Prostate gland (tissue), 2 donors: ENCODE measurements at regions not wholly inside any gene's neighbourhood (a gene's known extent, or its start where the extent isn't known, plus 50 kb on each side); places are given as distances from the start of the nearest gene placed in this dataset.
"Not testable (repeated sequence)": the region's sequence is repeated elsewhere in the genome, so short reads cannot be mapped to it uniquely, and the experiment has no call there.

Source experiments
- DNase-seq: peaks from one replicate; pipeline ENCODE4 v3.0.0-alpha.2; 2019; ENCODE audit warnings: low spot score
- H3K27ac ChIP-seq, 2 donors: fragments of 200-600 bp; sonication (generic); 2 replicates each; pipeline ENCODE4 v1.5.1; 2017 to 2019
- H3K27me3 ChIP-seq: fragments of 200-600 bp; sonication (generic); replicated peaks from 2 replicates; pipeline ENCODE4 v1.5.1; 2019; ENCODE audit not compliant: insufficient read depth
- H3K36me3 ChIP-seq, 2 donors: fragments of 200-600 bp; sonication (generic); 1 replicate in 1 of 2; 2 replicates in 1 of 2; pipeline versions ENCODE4 v1.5.1 to v1.8.1; 2017 to 2019
- H3K4me1 ChIP-seq: fragments of 200-600 bp; sonication (generic); replicated peaks from 2 replicates; pipeline ENCODE4 v1.5.1; 2019
- H3K4me3 ChIP-seq, 2 donors: fragments of 200-600 bp; sonication (generic); 2 replicates each; pipeline ENCODE4 v1.5.1; 2017 to 2019
- H3K9me3 ChIP-seq: fragments of 200-600 bp; sonication (generic); 2 replicates; pipeline ENCODE4 v1.5.1; 2017
- POLR2A ChIP-seq: fragments of 450-650 bp; IDR thresholded peaks from one replicate; pipeline ENCODE4 v1.6.1; 2016; ENCODE audit warnings: antibody characterized with exemption, mild to moderate bottlenecking
- POLR2AphosphoS5 ChIP-seq: sonication (generic); formaldehyde crosslinking; IDR thresholded peaks from one replicate; pipeline ENCODE4 v1.6.1; 2017; ENCODE audit warnings: antibody characterized with exemption
- WGBS: methylation state at CpG from one replicate; pipeline ENCODE4 v1.1.5; 2018; 5-methylcytosine and 5-hydroxymethylcytosine counted together
- intact Hi-C: fragments of 100-400 bp; cut with DNase I; formaldehyde crosslinking; loops from one replicate; pipeline ENCODE4 v1.14.2; 2022
- TF ChIP-seq, protein P1 (sequence below), 4 experiments: fragments of 200-600 bp in 2 of 4; fragments of 450-650 bp in 2 of 4; sonication (generic) in 2 of 4; IDR thresholded peaks; 1 replicate in 3 of 4; 2 replicates in 1 of 4; pipeline ENCODE4 v1.5.1; 2016 to 2019; ENCODE audit warnings: antibody characterized with exemption in 4 of 4, mild to moderate bottlenecking in 2 of 4, moderate library complexity in 2 of 4

DNA sequence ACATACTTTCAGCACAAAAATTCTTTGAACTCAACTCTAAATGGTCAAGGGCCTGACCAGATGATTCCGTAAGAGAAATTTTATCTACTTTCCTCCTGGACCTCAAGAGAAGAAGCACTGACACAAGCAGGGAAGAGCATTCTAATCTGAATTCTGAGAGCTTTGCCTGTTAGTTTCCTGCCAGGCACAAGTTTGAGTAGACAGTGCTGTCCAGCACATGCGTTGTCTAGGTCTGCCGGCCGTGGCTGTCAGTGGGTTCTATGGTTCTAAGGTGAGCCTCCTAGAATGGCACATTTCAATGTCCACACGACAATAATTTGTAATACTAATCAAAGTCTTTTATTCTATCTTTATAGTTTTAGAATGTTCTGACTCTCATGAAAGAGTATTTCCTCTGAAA lies 91.9 kb downstream of the RFPL4B start:
- H3K4me3 ChIP-seq, result no peak overlapping the region
- H3K27ac ChIP-seq, result no peak overlapping the region
- TF ChIP-seq, protein P1, sequence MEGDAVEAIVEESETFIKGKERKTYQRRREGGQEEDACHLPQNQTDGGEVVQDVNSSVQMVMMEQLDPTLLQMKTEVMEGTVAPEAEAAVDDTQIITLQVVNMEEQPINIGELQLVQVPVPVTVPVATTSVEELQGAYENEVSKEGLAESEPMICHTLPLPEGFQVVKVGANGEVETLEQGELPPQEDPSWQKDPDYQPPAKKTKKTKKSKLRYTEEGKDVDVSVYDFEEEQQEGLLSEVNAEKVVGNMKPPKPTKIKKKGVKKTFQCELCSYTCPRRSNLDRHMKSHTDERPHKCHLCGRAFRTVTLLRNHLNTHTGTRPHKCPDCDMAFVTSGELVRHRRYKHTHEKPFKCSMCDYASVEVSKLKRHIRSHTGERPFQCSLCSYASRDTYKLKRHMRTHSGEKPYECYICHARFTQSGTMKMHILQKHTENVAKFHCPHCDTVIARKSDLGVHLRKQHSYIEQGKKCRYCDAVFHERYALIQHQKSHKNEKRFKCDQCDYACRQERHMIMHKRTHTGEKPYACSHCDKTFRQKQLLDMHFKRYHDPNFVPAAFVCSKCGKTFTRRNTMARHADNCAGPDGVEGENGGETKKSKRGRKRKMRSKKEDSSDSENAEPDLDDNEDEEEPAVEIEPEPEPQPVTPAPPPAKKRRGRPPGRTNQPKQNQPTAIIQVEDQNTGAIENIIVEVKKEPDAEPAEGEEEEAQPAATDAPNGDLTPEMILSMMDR (IDR thresholded peaks at IDR 0.05), result no peak
- TF ChIP-seq POLR2A (no peak), POLR2AphosphoS5 (no peak)
- H3K4me1 ChIP-seq, result no peaks in the 10 kb centered on the region
- H3K27me3 ChIP-seq, result no peaks in the 10 kb centered on the region
- 80% methylated on average over 5 of the region's 5 CpGs for WGBS
- no peaks in the 10 kb centered on the region for H3K36me3 ChIP-seq
- H3K9me3 ChIP-seq, result no peaks in the 10 kb centered on the region
- no peak for DNase-seq
- intact Hi-C loops, result no loop called here

DNA sequence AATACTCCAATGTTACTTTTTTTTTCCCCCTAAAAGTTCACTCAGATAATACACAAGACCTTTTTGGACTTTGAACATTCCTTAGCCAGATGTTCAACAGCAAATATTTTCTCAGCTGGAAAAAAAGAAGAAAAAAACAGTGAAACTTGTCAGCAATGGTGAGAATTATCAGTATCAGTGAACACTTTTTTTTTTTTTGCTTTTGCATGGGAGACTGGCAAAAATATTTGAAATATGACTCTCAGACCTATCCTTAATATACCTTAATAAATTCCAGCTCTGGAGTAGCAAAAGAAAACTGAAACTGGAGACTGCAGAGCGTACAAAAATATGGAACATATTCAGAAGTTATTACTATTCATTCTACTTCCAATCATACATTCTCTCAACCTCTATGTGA lies 92.3 kb downstream of the RFPL4B start:
- Histone ChIP-seq H3K4me1 (no peaks in the 10 kb centered on the region), H3K9me3 (no peaks in the 10 kb centered on the region), H3K4me3 (no peak overlapping the region), H3K27me3 (no peaks in the 10 kb centered on the region), H3K27ac (no peak overlapping the region), H3K36me3 (no peaks in the 10 kb centered on the region)
- DNase-seq, result no peak
- intact Hi-C loops, result no loop called here
- TF ChIP-seq POLR2A (no peak), POLR2AphosphoS5 (no peak)
- TF ChIP-seq, protein P1 (IDR thresholded peaks at IDR 0.05), result no peak
- WGBS, result 65% methylated on average over 1 of the region's 1 CpG

DNA sequence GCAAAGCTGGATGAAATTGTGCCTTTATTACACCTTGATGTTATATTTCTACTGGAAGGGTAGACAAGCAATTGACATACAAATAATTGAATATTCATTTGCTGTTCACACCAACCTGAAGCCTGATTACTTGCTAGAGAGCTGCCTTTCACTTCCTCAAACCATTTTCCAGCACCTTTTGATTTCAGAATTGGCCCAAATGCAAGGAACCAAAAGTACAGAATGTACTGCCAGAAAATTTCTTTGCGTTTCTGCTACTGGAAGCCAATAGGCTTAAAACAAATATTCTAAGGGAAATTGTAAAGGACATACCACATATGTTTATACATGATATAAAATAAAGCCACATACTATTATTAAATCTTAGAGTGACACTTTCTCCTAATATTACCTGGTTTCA lies 94.5 kb downstream of the RFPL4B start:
- Histone ChIP-seq H3K9me3 (no peaks in the 10 kb centered on the region), H3K4me1 (no peaks in the 10 kb centered on the region), H3K4me3 (no peak overlapping the region), H3K36me3 (no peaks in the 10 kb centered on the region), H3K27ac (no peak overlapping the region), H3K27me3 (no peaks in the 10 kb centered on the region)
- peak; percentile 41 for TF ChIP-seq POLR2AphosphoS5
- TF ChIP-seq, protein P1 (IDR thresholded peaks at IDR 0.05), result no peak
- DNase-seq, result no peak
- 6% methylated on average over 1 of the region's 1 CpG for whole genome bisulfite sequencing
- intact Hi-C loops, result no loop called here

- no peak overlapping the region for H3K4me3 ChIP-seq
- no peaks in the 10 kb centered on the region for H3K9me3 ChIP-seq
- no peaks in the 10 kb centered on the region for H3K27me3 ChIP-seq
- no peak for DNase-seq
- H3K27ac ChIP-seq, result no peak overlapping the region
- TF ChIP-seq, protein P1 (IDR thresholded peaks at IDR 0.05), result no peak
- TF ChIP-seq POLR2A, result no peak
- TF ChIP-seq POLR2AphosphoS5, result no peak
- intact Hi-C loops, result no loop called here
- 67% methylated on average over 6 of the region's 6 CpGs for WGBS
- no peaks in the 10 kb centered on the region for H3K4me1 ChIP-seq
- no peaks in the 10 kb centered on the region for H3K36me3 ChIP-seq
Measured at GRCh38 chr6:112443179-112444065, 96.3 kb downstream of the RFPL4B start.

GRCh38 chr6:112448786-112449185 lies 101.7 kb downstream of the RFPL4B start:
- H3K27ac ChIP-seq, intact Hi-C loops, H3K9me3 ChIP-seq, H3K4me3 ChIP-seq, DNase-seq, H3K36me3 ChIP-seq, H3K4me1 ChIP-seq, H3K27me3 ChIP-seq: not testable (repeated sequence)
- 88% methylated on average over 3 of the region's 3 CpGs for WGBS
